GM20431 (cell line): ENCODE measurements at regions not wholly inside any gene's neighbourhood (a gene's known extent, or its start where the extent isn't known, plus 50 kb on each side); places are given as distances from the start of the nearest gene placed in this dataset.

Experiments
- in situ Hi-C: fragments of 300-500 bp; cut with MseI, MboI; formaldehyde crosslinking; loops from one replicate; pipeline ENCODE4 v1.15.0; 2020; ENCODE audit warnings: low sequenced_read_pairs; ENCODE audit not compliant: unreplicated experiment

DNA sequence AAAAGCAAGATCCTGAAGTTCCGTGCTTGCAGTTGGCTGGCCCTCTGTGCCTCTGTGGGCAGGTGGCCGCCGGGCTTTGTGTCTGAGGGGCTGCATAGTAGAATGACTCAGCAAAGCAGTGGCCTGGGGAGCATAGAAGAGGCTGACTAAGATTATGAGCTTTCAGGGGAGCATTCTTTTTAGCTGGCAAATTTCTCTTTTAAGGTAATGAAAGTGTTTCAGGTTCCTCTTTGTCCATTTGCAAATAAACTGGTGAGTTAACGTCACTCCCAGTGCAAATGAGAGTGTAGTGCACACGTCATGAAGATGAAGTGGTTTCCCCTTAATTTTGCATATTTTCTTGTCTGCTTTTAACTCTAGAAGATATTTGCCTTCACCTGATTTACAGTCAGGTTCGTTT is 98.6 kb downstream of the BCL2L11 start:
- in situ Hi-C loops: no loop called here

DNA sequence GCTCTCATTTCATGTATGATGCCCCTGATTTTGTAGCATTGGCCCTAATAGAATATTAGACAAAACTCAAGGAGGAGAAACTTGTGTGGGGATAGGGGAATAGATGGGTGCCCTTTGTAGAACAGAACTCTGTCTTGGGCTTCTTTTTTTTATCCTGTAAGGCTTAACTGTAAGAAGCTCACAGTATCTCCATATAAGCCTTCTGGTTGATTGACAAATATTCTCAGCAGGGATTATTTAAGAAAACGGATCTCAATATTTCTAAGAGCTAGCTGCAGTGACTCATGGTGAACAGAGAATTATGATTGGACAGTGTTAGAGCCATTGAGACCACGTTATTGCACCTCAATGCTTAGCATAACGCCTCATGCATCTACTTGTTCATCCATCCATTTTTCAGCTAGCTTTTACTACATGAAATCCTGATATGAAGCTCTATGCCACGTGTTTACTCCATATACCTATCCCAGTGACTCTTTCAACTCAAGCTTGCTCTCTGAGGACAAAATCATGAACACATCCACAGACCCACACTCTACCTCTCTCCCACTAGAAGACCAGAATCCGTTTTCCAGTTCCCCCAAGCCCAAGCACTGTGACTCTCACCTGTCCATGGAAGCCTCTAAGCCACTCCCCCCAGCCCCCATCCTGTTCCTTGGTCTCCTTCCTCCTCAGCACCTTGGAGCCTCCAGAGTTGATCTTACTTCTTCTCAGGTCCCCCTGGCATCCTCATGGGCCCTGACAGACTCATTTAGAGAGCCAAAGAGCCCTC is 99.2 kb downstream of the BCL2L11 start:
- in situ Hi-C loops: no loop called here

DNA sequence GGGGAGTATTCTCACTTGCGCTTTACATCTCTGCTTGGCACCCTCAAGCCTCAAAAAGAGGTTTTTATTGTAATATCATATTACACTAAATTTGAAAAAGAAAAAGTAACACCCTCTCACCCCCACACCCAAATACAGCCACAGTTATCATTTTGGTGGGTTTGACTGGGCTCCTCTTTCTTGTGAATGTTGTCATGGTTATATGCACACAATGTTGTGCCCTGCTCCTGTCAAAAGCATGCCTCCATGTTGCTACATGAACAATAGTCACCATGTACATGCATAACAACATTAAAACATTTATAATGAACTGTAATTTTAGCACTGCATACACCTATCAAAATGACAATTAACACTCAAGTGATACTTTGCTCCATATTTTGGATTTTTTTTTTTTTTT is 100.2 kb downstream of the BCL2L11 start:
- in situ Hi-C loops: no loop called here

DNA sequence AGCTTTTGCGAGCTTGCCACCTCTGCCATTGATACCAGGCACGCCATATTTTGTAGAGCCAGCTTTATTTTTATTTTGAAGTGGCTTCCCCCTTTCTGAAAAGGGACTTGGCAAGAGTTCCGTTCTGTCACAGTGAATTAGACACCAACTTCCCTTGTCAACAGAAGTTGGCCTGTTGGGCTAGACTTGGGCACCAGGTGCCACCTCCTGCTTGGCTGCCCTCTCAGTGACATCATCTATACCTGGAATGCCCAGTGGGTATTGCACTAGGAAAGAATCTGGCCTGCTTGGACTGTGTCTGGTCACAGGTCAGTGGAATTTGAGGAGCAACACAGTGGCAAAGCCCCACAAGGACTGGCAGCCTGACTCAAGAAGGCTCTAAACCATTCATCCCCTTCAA is 101.0 kb downstream of the BCL2L11 start:
- in situ Hi-C loops: no loop called here

DNA sequence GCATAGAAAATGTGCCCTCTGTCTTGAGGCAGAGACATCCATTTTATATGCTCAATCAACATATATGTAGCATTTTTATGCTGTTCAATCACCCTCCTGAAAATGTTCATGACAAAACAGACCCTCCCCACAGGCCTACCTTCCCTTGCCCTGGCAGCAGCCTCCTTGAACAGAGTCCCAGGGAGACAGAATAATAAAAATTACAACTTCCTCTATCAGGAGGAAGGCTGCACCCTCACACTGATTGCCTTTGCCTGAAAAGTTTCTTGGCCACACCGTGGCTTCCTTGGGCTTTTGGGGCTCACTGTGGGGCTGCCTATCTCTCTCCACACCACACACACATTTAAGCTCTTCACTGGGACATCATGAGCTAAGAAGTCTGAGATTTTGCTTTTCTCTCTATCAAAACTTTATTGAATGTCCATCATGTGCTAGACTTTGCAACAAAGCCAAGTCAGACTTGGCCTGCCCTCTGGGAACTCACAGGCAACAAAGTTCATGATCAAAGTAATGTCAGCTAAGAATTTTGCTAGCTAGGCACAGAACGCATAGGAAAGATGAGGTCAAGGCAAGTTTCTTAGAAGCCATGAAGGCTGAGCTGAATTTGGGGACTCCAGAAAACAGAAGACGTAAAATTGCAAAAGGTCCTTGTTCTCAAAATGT is 101.6 kb downstream of the BCL2L11 start:
- in situ Hi-C loops: no loop called here

DNA sequence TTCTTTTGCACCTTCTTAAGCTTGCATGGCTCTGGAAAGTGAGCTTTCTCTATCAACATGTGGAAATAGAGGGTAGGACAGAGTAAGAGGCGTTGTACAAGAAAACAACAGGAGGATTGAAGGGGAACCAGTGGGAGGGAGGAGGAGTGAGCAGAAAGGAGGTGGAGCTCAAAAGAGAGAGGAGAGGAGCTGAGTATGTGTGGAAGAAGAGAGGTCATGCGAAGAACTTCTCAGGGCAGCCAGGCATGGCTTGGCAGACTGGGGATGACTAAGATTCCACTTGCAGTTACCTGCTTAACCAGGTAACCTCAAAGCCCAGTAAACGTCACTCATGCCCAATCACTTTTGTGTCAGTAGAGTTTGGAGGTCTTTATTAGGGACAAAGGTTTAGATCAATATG is 105.1 kb downstream of the BCL2L11 start:
- in situ Hi-C loops: no loop called here

DNA sequence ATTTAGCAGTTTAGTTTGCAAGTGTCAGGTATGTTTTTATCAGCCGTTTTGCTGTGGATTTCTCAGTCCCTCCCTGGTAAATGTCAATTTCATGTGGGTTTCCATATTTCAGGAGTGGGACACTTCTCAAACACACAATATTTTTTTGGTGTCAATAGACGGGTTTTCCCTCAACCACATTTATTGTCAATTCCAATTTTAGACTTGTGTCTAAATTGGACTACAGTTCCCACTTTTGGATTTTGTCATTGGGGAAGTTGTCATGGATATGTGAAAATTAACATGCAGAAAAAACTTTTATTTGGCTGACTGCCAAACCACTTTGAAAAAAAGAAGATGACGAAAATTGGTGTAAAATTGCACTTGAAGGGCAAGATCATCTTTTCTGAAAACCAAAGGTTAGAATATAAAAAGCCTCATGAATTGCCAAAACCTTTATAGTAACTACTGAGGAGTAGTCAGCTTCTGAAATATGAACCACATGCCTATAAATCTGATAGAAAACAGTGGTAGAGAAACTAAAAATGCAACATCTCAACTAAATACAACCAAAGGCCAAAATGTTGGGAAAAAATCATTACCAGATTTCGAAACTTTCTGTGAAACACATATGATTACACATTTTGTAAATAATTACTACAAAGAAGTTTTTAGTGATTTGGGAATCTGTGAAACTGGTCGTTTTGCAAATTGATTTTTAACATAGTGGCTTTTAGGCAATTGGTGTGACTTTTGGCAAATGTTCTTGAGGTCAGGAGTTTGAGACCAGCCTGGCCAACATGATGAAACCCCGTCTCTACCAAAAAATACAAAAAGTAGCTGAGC is 106.4 kb downstream of the BCL2L11 start:
- in situ Hi-C loops: no loop called here

DNA sequence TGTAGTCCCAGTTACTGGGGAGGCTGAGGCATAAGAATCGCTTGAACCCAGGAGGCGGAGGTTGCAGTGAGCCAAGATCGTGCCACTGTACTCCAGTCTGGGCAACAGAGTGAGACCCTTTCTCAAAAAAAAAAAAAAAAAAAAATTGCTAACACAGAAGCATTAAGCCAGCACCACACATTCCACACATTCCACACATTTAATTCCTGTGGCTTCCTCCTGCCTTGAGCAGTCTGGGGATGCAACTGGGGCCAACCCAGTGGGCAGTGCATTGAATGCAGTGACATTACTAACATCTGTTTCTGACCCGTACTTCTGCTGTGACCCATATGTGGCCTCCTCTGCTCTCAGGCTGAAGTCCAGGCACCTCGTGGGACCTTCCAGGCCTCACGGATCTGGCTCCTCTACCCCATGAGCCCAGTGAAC is 107.0 kb downstream of the BCL2L11 start:
- in situ Hi-C loops: no loop called here

DNA sequence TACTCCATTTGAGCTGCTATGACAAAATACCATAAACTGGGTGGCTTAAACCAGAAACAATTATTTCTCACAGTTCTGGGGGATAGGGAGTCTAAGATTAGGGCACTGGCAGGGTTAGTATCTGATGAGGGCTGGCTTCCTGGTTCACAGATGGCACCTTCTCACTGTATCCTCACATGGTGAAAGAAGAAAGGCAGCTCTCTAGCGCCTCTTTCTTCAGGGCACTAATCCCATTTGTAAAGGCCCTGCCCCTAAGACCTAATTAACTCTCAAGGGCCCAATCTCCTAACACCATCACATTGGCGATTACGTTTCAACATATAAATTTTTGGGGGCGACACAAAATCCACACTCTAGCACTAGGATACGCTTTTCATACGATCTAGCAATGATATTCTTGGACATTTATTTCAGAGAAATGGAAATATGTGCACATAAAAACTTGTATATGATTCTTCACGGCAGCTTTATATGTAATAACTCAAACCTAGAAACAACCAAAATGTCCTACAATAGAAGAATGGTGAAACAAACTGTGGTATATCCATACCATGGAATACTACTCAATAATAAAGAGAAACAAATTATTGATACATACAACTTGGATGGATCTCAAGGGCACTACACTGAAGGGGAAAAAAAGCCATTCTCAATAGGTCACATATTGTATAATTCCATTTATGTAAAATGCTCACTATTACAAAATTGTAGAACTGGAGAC is 111.0 kb downstream of the BCL2L11 start:
- in situ Hi-C loops: no loop called here

DNA sequence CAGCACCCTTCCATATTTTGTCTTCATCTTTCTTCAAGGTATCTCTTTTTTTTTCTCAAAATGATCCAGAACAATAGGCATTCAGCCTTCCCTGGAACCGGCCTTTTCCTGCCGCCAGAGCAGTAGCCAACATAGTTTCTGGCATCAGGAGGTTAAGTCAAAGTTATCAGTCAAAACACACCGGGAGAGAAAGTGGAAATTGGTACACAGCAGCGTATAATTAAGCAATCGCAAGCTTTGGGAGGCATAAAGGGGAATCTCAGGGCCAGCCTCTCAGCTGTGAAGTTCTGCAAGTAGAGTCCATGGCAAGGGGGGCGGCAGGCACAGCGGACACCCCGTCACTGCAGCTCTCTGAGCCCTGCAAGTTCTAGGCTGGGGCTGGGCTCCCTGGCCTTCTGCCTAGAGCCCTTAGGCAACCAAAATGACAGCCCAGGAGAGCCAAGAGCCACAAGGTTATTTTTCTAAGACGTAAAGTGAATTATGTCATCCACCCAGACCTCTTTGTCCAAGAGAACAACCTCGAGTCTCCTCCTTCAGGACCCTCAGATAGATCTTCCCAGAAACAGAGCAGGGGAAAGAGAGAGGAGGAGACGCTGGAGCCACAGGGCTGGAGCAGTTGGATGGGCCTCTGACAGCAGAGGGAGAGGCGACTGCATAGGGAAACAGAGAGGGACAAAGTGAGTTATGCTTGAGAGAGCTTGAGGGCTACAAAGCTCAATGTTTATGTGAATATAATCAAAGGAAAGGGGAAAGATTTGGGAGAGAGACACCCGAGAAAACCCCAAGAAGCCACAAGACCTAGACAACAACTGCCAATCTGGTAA is 114.7 kb downstream of the BCL2L11 start:
- in situ Hi-C loops: no loop called here

DNA sequence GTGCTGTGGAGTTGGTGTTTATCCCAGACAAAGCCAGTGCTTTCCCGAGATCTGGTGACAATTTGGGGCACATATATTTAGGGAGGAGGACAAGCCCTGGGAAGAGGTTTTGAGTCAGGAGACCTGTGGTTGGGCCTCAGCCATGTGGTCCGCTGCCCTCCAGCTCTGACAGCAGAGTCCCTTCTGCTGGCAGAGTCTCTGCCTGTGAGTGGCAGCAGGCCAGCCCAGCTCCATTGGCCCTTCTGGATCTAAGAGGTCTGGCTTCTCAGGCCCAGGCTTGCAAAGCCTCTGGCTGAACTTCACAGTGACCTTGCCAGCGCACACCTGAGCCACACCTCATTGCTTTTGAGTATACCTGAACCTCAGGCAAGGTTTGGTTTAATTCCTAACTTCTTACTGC is 115.3 kb downstream of the BCL2L11 start:
- in situ Hi-C loops: no loop called here

DNA sequence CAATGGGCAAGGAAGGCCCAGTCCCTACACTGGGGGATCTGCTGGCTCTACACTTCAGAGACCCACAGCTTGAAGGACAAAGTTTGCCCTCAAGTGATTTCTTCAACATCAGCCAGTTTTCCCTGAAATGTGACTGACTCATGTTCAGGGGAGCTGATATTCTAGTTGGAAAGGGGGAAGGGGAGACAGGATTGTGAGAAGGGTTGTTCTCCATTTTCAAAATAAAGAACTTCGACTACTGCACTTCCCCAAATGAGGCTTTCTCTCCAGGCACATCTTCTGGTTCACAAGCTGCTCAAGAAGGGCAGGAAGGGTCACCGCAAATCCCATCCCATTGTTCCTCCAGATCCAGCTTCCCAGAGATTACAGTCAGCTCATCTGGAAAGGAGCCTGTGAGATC is 117.6 kb downstream of the BCL2L11 start:
- in situ Hi-C loops: no loop called here

DNA sequence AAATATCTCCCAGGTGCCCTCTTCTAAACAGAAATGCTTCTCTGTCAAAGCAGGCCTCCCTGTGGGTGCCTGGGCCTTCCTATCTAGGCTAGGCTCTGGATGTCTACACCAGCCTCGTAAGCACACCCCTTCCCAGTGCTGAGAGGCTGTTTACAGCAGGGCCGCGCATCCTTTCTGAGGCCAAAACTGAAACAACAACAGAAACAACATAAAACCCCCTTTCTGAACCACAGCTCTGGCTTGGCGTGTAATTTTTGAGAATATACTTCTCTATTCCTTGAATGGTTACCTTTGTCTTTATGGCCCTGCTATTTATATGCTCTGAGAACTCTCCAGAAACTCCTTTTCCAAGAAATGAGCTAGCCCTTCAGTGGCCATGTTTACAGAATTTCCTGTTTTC is 118.4 kb downstream of the BCL2L11 start:
- in situ Hi-C loops: no loop called here

DNA sequence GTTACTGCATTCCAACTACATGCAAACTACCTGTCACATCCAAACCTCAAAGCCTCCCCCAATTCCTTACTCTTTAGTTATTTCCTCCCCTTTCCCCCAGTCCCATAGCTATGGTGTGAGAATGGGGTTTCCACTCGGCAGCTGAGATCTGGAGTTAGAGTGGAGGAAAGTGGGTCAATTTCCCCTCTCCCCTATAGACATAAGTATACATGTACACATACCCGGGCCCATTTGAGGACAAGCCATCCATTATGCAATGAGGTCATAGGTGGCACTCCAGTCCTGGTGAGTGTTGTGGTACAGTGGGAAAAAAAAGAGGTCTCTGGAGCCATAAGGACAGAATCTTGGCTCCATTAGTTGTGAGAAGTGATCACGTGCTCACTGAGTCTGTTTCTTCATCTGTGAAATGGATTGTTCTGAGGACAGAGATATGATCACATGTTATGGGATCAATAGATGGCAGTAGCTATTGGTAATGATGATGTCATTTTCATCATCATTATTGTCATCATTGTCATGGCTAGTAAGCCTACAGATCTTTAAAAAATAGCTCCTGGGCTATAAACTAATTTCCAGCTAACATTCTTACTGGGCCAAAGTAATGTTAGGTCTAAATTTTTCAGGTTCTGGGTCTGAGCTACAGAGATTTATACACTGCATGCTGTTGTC is 119.0 kb downstream of the BCL2L11 start:
- in situ Hi-C loops: no loop called here

DNA sequence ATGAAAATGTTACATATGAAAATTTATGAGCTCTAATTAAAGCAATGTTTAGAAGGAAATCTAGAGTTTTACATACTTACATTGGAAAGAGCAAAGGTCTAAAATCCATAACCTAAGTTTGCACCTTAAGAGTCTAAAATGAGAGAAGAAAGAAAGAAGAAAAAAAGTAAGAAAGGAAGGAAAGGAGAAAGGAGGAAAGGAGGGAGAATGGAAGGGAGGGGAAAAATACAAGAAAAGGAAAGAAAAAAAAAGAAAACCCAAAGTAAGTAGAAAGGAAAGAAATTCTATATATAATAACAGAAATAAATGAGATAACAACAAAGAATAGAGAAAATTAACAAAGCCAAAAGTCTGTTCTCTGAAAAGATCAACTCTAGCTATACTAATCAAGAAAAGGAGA is 122.6 kb downstream of the BCL2L11 start:
- in situ Hi-C loops: no loop called here

DNA sequence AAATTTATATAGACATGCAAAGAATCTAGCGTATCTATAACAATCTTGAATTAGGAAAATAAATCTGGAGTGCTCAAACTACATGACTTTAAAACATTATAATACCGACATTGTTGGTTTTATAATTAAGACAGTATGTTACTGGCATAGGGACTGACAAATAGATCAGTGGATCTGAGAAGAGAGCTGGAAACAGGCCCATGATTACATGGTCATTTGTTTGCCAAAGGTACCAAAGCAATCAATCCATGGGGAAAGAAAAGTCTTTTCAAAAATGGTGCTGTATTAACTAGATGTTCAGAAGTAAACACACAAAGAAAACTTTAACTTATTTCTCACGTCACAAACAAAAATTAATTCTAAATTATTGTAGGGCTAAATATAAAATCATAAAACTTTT is 124.2 kb downstream of the BCL2L11 start:
- in situ Hi-C loops: no loop called here

DNA sequence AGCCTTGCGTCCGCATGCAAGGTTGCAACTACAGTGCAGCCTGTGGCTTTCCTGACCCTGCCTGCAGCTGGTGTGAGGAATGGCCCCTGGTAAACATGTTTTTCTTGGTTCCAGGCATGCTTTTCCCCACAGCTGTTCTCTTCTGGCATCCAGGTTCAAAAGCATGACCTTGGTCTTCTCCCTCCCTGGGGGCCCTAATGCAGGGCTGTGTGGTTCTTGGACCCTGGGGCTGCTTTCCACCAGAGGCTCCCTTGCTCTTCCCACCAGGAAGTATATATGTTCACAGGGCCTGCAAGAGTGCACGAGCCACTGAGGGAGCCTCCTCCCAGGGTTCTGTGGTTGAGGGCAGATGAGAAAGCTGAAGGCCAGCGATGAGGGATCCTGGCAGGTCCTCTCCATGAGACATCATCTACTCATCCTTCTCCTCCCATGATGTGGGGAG is 125.9 kb downstream of the BCL2L11 start:
- in situ Hi-C loops: no loop called here

DNA sequence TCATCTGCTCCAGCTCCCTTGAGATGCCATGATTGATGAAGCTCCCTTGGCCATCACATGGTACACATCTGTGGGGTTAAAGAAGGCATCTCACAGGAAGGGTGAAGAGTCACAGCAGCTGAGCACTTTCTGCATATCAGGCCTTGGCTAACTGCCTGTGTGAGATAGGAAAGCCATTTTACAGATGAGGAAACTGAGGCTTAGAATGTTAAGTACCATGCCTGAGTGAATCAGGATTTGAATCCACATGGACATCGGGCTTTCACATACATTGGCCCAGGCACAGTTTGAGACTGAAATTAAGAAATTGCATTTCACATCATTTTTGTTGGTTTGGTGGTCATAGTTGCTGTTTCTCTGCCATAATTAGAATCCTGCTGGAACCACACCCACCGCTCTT is 126.8 kb downstream of the BCL2L11 start:
- in situ Hi-C loops: no loop called here

DNA sequence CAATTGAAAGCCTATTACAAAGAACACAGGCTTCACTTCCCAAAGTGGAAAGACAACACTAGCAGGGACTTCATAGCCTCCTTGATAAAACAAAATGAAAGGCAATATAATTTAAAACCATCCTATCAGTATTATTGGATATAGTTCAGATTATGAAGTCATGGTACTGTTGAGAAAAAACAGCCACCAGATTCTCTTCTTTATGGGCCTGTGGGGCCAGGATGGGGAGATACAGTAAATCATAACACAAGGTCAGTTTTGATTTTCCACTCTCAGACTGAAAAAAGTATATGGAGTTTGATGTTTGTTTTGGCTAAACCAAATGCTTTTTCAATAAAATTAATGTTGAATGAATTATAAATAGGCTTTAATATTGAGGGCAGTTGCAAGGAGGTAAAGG is 129.1 kb downstream of the BCL2L11 start:
- in situ Hi-C loops: no loop called here
